Stimulated activated CD4-positive, alpha-beta T cell treated with anti-CD3 and anti-CD28 coated beads, Interleukin-4, amount 100 ng/mL, for 1 hour (primary cell): ENCODE measurements at regions not wholly inside any gene's neighbourhood (a gene's known extent, or its start where the extent isn't known, plus 50 kb on each side); places are given as distances from the start of the nearest gene placed in this dataset.
"Not testable (repeated sequence)": the region's sequence is repeated elsewhere in the genome, so short reads cannot be mapped to it uniquely, and the experiment has no call there.

ENCODE experiments used
- DNase-seq: peaks from one replicate; pipeline ENCODE4 v3.0.0-alpha.2; 2020

DNA sequence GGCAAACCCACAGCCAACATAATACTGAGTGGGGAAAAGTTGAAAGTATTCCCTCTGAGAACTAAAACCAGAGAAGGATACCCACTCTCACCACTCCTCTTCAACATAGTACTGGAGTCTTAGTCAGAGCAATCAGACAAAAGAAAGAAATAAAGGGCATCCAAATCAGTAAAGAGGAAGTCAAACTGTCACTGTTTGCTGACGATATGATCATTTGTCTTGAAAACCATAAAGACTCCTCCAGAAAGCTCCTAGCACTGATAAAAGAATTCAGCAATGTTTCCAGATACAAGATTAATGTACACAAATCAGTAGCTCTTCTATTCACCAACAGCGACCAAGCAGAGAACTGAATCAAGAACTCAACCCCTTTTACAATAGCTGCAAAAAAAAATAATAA lies 64.0 kb upstream of the SSTR4 start:
- DNase-seq, result not testable (repeated sequence)

DNA sequence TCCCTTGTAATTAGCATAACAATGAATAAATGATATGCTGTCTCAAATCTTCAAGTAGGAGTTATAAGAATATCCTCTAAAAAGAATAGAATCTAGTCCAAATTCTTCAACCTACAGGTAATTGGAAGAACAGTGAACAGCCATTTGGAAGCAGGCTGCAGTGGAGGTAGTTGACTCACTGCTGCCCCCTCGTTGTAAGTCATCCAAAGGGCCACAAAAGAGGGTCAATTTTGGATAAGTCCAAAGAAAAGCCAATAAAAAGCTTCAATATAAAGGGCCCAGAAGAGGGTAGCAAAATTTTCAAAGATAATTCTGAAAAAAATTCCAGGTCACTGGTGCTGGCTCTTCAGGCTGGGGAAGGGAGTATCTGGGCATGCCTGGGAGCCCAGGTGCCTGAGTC lies 60.8 kb upstream of the SSTR4 start:
- DNase-seq, result no peak

DNA sequence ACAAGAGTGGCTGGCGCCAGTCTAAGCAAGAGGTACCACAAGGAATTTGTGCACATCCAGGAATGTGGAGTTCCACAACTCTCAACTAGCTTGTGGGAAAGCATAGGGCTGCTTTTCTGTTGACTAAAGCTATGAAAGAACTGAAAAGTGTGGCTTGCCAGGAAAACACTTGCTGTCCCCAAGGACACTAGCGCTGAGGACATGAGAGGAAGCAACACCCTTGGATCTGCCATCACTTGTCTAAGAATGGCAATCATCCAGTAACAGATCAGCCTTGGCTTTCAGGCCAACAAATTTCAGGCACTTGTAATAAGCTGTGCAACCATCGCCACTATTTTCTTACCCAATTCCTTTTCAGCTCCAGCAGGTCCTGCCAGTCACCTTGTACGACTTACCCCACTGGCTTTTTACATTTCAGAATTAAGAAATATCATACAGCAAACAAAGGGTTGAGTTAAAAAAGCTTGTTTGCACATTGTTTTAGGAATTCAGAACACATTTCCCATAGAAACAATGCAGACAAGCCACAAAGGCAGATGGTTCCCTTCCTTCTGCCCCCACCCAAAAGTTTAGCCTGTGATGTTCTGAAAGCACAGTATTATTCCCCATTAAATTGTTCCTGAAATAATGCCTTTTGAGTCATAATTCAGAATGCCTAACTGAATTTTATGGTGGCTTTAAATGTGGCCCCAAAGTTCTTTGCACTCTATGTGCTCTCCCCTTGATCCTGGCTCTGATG lies 57.9 kb upstream of the SSTR4 start:
- no peak for DNase-seq

DNA sequence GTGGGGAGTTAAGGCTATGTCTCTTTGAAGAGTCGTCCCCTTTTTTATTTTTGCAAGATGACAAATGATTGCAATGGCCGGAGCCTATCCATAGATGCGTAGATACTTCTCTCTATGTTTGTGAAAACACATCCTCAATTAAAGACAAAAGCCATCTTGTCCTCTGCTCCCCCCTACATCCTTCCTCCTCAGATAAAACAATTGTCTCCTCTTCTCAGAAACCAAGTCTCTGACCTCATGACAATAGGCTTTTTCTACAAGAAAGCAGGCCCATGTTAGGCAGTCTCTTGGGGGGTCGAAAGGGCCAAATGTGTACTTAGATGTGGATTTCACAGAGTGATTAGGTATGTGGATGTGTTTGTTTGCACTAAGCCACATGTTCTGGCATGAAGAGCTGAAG lies 51.1 kb upstream of the SSTR4 start:
- no peak for DNase-seq

DNA sequence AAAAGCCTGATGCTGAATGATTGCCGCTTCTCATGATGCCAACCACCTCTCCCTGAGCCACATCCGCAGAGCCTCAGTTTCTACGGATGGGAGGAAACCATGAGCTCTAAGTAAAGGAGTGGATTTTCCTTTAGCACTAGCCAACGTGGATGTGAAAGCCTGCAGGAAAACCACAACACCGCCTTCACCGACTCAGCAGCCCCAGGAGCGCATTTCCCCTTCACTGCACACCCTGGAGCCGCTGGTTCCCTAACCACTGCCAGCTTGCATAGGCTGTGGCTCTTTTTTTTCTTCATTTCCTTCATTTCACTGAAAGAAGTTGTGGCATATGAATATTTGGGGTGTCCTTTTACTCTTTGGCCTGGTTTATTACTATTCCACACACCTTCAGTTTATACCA lies 50.5 kb upstream of the SSTR4 start:
- DNase-seq, result no peak

DNA sequence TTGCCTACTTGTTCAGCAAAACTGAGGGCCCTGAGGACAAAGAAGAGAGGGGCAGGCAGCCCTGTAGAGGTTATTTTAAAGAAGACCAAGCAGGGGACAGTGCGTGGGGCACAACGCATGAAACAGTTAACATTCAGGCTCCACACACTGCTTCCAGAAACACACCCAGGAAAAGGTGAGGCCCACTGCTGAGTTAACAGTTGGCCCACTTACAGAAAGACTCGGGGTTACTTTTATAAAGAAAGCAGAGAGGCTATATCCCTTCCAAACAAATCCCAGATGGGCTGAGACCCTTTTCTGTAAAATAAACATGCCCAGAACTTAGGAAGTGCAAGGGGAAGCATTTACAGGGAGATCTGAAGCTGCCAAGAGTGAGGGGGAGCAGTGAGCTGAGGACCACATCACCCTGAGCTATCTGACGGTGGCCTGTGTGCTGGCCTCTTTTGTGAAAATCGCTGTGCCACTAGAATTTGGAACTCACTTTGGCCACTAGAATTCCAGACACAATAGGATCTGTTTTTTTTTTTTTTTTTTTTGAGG lies 49.8 kb upstream of the SSTR4 start:
- no peak for DNase-seq
